Breast epithelium (tissue), 3 donors: ENCODE measurements at regions not wholly inside any gene's neighbourhood (a gene's known extent, or its start where the extent isn't known, plus 50 kb on each side); places are given as distances from the start of the nearest gene placed in this dataset.
"Not testable (repeated sequence)": the region's sequence is repeated elsewhere in the genome, so short reads cannot be mapped to it uniquely, and the experiment has no call there.

Experiments
- CTCF ChIP-seq, 3 donors: fragments of 450-650 bp; IDR thresholded peaks; one replicate each; pipeline ENCODE4 v1.5.1; 2016 to 2017; ENCODE audit warnings: antibody characterized with exemption in 3 of 3, mild to moderate bottlenecking in 3 of 3, moderate library complexity in 3 of 3
- POLR2A ChIP-seq: fragments of 450-650 bp; IDR thresholded peaks from one replicate; pipeline ENCODE4 v1.6.1; 2016; ENCODE audit warnings: antibody characterized with exemption, mild to moderate bottlenecking, moderate library complexity

DNA sequence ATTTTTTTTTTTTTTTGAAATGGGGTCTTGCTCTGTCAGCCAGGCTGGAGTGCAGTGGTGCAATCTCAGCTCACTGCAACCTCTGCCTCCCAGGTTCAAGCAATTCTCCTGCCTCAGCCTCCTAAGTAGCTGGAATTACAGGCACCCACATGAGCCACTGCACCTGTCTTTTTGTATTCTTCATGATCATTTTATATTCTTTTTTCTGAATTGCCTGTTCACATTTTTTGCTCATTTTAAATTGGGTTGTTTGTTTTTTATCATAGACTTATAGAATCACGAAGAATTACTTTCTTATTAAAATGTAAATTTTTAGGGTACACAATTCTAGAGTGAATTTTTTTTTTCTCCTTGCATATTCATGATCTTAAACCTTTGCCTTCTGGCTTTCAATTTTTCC, 149.4 kb upstream of the FAT1 start:
- not testable (repeated sequence) for TF ChIP-seq POLR2A; CTCF (IDR thresholded peaks at IDR 0.05)
